GM23248 (cell line): ENCODE measurements at regions not wholly inside any gene's neighbourhood (a gene's known extent, or its start where the extent isn't known, plus 50 kb on each side); places are given as distances from the start of the nearest gene placed in this dataset.

ENCODE experiments used
- DNase-seq: peaks from one replicate; pipeline ENCODE4 v3.0.0-alpha.2; 2015
- H2AFZ ChIP-seq: fragments of 200-600 bp; sonication (generic); 2 replicates; pipeline ENCODE4 v1.6.1; 2016; ENCODE audit warnings: antibody characterized with exemption
- H3F3A ChIP-seq: fragments of 200-600 bp; sonication (generic); 2 replicates; pipeline ENCODE4 v1.6.1; 2016; ENCODE audit warnings: mild to moderate bottlenecking, antibody characterized with exemption, mixed run types; ENCODE audit not compliant: insufficient read depth
- H3K27ac ChIP-seq: fragments of 200-600 bp; sonication (generic); 2 replicates; pipeline ENCODE4 v1.5.1; 2016; ENCODE audit warnings: mild to moderate bottlenecking
- H3K27me3 ChIP-seq: fragments of 200-600 bp; sonication (generic); replicated peaks from 2 replicates; pipeline ENCODE4 v1.6.1; 2016; ENCODE audit warnings: mild to moderate bottlenecking; ENCODE audit not compliant: insufficient read depth
- H3K36me3 ChIP-seq: fragments of 200-600 bp; sonication (generic); 2 replicates; pipeline ENCODE4 v1.6.1; 2016; ENCODE audit warnings: low read depth, mild to moderate bottlenecking
- H3K4me1 ChIP-seq: fragments of 200-600 bp; sonication (generic); 2 replicates; pipeline ENCODE4 v1.6.1; 2016; ENCODE audit warnings: mild to moderate bottlenecking; ENCODE audit not compliant: insufficient read depth
- H3K4me2 ChIP-seq: fragments of 200-600 bp; sonication (generic); one replicate; pipeline ENCODE4 v1.6.1; 2016; ENCODE audit warnings: mild to moderate bottlenecking; ENCODE audit not compliant: unreplicated experiment
- H3K4me3 ChIP-seq: fragments of 200-600 bp; sonication (generic); 2 replicates; pipeline ENCODE4 v1.5.1; 2016; ENCODE audit warnings: mild to moderate bottlenecking
- H3K79me2 ChIP-seq: fragments of 200-600 bp; sonication (generic); 2 replicates; pipeline ENCODE4 v1.6.1; 2016; ENCODE audit warnings: mild to moderate bottlenecking; ENCODE audit not compliant: insufficient read depth
- H3K9ac ChIP-seq: fragments of 200-600 bp; sonication (generic); 2 replicates; pipeline ENCODE4 v1.6.1; 2016; ENCODE audit warnings: mild to moderate bottlenecking
- H3K9me2 ChIP-seq: fragments of 200-600 bp; sonication (generic); 2 replicates; pipeline ENCODE4 v1.6.1; 2016; ENCODE audit warnings: mixed run types, mild to moderate bottlenecking, moderate library complexity; ENCODE audit not compliant: insufficient read depth
- H3K9me3 ChIP-seq: fragments of 200-600 bp; sonication (generic); one replicate; pipeline ENCODE4 v1.6.1; 2017; ENCODE audit warnings: low read depth
- H4K20me1 ChIP-seq: fragments of 200-600 bp; sonication (generic); 2 replicates; pipeline ENCODE4 v1.6.0; 2016; ENCODE audit not compliant: insufficient read depth
- EZH2 ChIP-seq: fragments of 200-600 bp; sonication (generic); IDR thresholded peaks from 2 replicates; pipeline ENCODE4 v1.6.1; 2018; ENCODE audit warnings: antibody characterized with exemption, mild to moderate bottlenecking; ENCODE audit not compliant: insufficient read depth, poor library complexity, severe bottlenecking
- EZH2phosphoT487 ChIP-seq: fragments of 200-600 bp; sonication (generic); IDR thresholded peaks from 2 replicates; pipeline ENCODE4 v1.6.1; 2018; ENCODE audit warnings: antibody characterized with exemption, moderate library complexity, mild to moderate bottlenecking, low read depth; ENCODE audit not compliant: insufficient read depth
- WGBS, 2 experiments: methylation state at CpG; one replicate each; pipeline ENCODE4 v1.1.6; 2015 to 2017; ENCODE audit warnings: low lambda C conversion rate in 2 of 2, low coverage in 1 of 2; ENCODE audit errors: missing lambda C conversion rate in 2 of 2; 5-methylcytosine and 5-hydroxymethylcytosine counted together
- in situ Hi-C: fragments of 300-500 bp; cut with MboI; formaldehyde crosslinking; loops from 2 replicates; pipeline ENCODE4 v1.15.0; 2020

DNA sequence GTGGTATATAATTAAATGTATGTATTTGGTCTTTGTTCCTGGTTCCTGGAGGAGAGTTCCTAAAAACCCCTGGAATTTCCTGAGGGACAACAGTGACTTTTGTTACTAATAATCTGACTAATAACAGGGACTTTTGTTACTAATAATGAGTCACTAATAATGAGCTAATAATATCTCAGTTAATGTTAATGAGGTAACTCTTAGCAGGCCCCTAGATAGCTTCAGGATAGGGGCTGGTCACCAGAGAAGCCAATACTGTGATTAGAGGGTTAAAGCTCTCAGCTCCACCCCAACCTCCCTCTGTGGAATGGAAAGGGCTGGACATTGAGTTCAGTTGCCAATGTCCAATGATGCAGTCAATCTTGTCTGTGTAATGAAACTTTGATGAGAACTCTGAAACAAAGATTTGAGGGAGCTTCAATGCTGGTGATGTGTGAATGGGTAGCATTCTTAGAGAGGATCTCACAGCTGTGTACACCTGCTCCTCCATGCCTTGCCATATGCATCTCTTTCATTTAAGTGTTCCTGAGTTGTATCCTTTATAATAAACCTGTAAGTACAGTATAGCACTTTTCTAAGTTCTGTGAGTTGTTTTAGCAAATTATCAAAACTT lies 1431.4 kb upstream of the TENM4 start:
- Histone ChIP-seq H3K27ac (no peak overlapping the region), H3K27me3 (peaks cover 28% of the 10 kb centered on the region), H3K4me1 (no peaks in the 10 kb centered on the region), H3K36me3 (no peaks in the 10 kb centered on the region), H3K9me2 (no peaks in the 10 kb centered on the region), H3K4me2 (no peak overlapping the region), H3K9ac (no peak overlapping the region), H4K20me1 (no peaks in the 10 kb centered on the region), H3K79me2 (no peaks in the 10 kb centered on the region), H3K4me3 (no peak overlapping the region), H2AFZ (no peak overlapping the region), H3K9me3 (no peaks in the 10 kb centered on the region), H3F3A (no peaks in the 10 kb centered on the region)
- no peak for DNase-seq
- no peak for TF ChIP-seq EZH2phosphoT487
- TF ChIP-seq EZH2, result no peak
- in situ Hi-C loops, result no loop called here

DNA sequence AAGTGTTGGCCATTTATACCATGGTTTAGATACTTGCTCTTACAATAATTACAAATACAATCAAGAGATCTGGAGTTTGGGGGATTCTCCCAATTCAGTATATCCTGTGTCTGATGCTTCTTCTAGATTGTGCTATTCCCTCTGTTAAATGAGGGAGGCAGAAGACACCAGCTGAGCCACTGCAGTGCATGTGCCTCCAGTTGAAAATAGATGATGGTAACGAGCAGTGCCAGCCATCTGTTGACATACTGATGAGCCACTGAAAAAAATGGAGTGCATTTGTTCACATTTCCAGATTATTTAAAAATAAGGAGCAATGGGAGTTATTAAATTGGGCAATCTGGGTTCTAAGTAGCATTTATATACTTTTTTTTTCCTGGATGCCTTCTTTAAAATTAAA lies 1428.0 kb upstream of the TENM4 start:
- Histone ChIP-seq H3K4me2 (no peak overlapping the region), H3K36me3 (no peaks in the 10 kb centered on the region), H3K9me3 (no peaks in the 10 kb centered on the region), H3K9me2 (no peaks in the 10 kb centered on the region), H4K20me1 (no peaks in the 10 kb centered on the region), H3K79me2 (no peaks in the 10 kb centered on the region), H3K4me3 (no peak overlapping the region), H3F3A (no peaks in the 10 kb centered on the region), H3K4me1 (no peaks in the 10 kb centered on the region), H2AFZ (no peak overlapping the region), H3K27ac (no peak overlapping the region), H3K9ac (no peak overlapping the region), H3K27me3 (peaks cover 35% of the 10 kb centered on the region)
- TF ChIP-seq EZH2, result no peak
- no peak for TF ChIP-seq EZH2phosphoT487
- DNase-seq, result no peak
- 33% methylated on average over 1 of the region's 1 CpG for WGBS, 2 experiments
- in situ Hi-C loops, result no loop called here

DNA sequence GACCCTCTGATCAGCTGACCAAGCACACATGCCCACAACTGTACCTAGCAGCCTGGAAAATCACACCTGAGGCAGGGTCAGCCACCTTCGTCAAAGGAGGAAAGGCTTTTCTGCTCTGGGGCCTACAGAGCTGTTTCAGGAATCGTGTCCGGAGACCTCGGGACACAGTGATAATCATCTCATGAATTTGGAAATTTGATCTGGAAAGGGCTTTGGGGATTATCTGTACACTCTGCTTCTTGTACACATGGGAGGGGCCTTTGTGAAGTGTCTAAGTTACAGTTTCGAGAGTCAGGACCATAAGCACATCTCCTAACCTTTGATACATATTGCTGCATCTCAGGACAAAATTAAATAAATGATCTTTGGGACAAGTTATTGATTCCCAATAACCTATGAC lies 1421.2 kb upstream of the TENM4 start:
- Histone ChIP-seq H3K79me2 (no peaks in the 10 kb centered on the region), H3K27me3 (peaks cover 7% of the 10 kb centered on the region; the same call in 1 of the 2 replicates), H3K4me3 (no peak overlapping the region), H3K9me2 (no peaks in the 10 kb centered on the region), H3K4me2 (no peak overlapping the region), H3K9me3 (no peaks in the 10 kb centered on the region), H3F3A (no peaks in the 10 kb centered on the region), H3K9ac (no peak overlapping the region), H3K36me3 (no peaks in the 10 kb centered on the region), H2AFZ (no peak overlapping the region), H4K20me1 (no peaks in the 10 kb centered on the region), H3K4me1 (peaks cover 10% of the 10 kb centered on the region; the same call in 1 of the 2 replicates), H3K27ac (no peak overlapping the region)
- in situ Hi-C loops, result no loop called here
- no peak for DNase-seq
- TF ChIP-seq EZH2 (no peak), EZH2phosphoT487 (no peak)
- WGBS, 2 experiments, result 82 to 89% methylated on average over 5 of the region's 5 CpGs

DNA sequence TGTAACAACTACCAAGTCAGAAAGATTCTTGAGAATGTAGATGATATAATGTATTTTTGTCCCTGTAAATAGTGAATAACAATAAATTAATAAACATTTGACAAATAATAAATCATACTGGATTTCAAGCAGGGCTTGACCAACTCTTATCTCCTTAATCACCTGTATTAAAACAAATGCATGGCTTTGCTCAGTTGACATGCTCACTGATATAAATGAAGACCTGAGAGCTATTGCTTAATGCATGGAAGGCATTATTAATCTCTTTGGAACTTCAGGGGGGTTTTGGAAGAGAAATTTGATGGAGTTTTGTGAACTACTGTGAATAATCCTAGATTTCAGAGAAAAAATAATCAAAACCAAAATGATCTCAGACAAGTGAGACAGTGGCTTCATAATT lies 1420.4 kb upstream of the TENM4 start:
- H3K27me3 ChIP-seq, result 0 out of 2 replicates have a peak, but pooled peaks cover 1% of the 10 kb centered on the region
- no peak for DNase-seq
- no peaks in the 10 kb centered on the region for H4K20me1 ChIP-seq
- in situ Hi-C loops, result no loop called here
- H3K9me3 ChIP-seq, result no peaks in the 10 kb centered on the region
- peaks cover 13% of the 10 kb centered on the region for H3K4me1 ChIP-seq
- H3K9me2 ChIP-seq, result no peaks in the 10 kb centered on the region
- H3F3A ChIP-seq, result no peaks in the 10 kb centered on the region
- no peak overlapping the region for H2AFZ ChIP-seq
- H3K79me2 ChIP-seq, result no peaks in the 10 kb centered on the region
- H3K9ac ChIP-seq, result no peak overlapping the region
- H3K4me3 ChIP-seq, result no peak overlapping the region
- no peak overlapping the region for H3K4me2 ChIP-seq
- no peak overlapping the region for H3K27ac ChIP-seq
- no peaks in the 10 kb centered on the region for H3K36me3 ChIP-seq
- no peak for TF ChIP-seq EZH2phosphoT487
- TF ChIP-seq EZH2, result no peak

DNA sequence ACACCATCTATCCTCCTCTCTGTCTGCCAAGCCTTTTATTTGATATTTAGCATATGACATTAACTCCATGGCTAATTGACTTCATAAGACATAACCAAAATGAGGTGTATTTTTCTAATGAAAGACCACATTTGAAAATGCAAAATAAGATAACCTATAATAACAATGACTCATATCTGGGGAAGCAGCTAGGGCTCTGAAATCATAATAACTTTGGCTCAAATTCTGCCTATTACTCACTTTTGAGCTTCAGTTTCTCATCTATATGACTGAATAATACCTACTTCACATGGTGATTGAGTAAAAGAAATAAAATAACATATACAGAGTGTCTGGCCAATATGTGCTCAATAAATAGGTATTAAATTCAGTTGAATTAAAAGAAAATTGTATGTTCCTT lies 1419.8 kb upstream of the TENM4 start:
- H3K36me3 ChIP-seq, result no peaks in the 10 kb centered on the region
- H3K27ac ChIP-seq, result no peak overlapping the region
- no peak overlapping the region for H2AFZ ChIP-seq
- H3K4me2 ChIP-seq, result no peak overlapping the region
- H3F3A ChIP-seq, result no peaks in the 10 kb centered on the region
- no peak overlapping the region for H3K9ac ChIP-seq
- TF ChIP-seq EZH2phosphoT487 (no peak), EZH2 (no peak)
- H3K4me1 ChIP-seq, result peaks cover 17% of the 10 kb centered on the region
- no peaks in the 10 kb centered on the region for H3K27me3 ChIP-seq
- no peaks in the 10 kb centered on the region for H3K79me2 ChIP-seq
- H3K9me3 ChIP-seq, result no peaks in the 10 kb centered on the region
- H4K20me1 ChIP-seq, result no peaks in the 10 kb centered on the region
- H3K9me2 ChIP-seq, result no peaks in the 10 kb centered on the region
- no peak overlapping the region for H3K4me3 ChIP-seq
- DNase-seq, result peak; percentile 56
- in situ Hi-C loops, result no loop called here
